ENCODE measurements at regions not wholly inside any gene's neighbourhood (a gene's known extent, or its start where the extent isn't known, plus 50 kb on each side); places are given as distances from the start of the nearest gene placed in this dataset.

- WGBS, 3 donors = 84 to 85% (median 84%) methylated on average over 1 of the region's 1 CpG
- H3K27me3 ChIP-seq = no peaks in the 10 kb centered on the region
- H3K9me3 ChIP-seq = peaks cover 0 to 3% of the 10 kb centered on the region in 2 donors
- H3K4me1 ChIP-seq (ENCODE audit: insufficient read depth) = no peaks in the 10 kb centered on the region
- no peak for DNase-seq
- intact Hi-C loops (cut with DNase I) = no loop called here
- no peaks in the 10 kb centered on the region for H3K36me3 ChIP-seq
- no peak overlapping the region for H3K27ac ChIP-seq
- TF ChIP-seq POLR2A (IDR thresholded peaks at IDR 0.05) = no peak
- TF ChIP-seq EP300 (IDR thresholded peaks at IDR 0.05) = no peak
- H3K4me3 ChIP-seq = no peak overlapping the region
Measured at GRCh38 chr2:106686814-106687213, 199.2 kb downstream of the ST6GAL2 start.

- TF ChIP-seq CTCF (IDR thresholded peaks at IDR 0.05) (no peak), POLR2A (IDR thresholded peaks at IDR 0.05) (no peak), EP300 (IDR thresholded peaks at IDR 0.05) (no peak)
- intact Hi-C loops (cut with DNase I) = no loop called here
Measured at GRCh38 chr2:106694964-106695470, 190.9 kb downstream of the ST6GAL2 start.

GRCh38 chr2:106695919-106696318 is 190.0 kb downstream of the ST6GAL2 start:
- Histone ChIP-seq H3K27me3 (no peaks in the 10 kb centered on the region), H3K4me1 (ENCODE audit: insufficient read depth) (no peaks in the 10 kb centered on the region), H3K9me3 (no peaks in the 10 kb centered on the region), H3K4me3 (no peak overlapping the region), H3K27ac (no peak overlapping the region), H3K36me3 (no peaks in the 10 kb centered on the region)
- TF ChIP-seq CTCF (IDR thresholded peaks at IDR 0.05) = no peak
- no peak for TF ChIP-seq POLR2A (IDR thresholded peaks at IDR 0.05)
- no peak for TF ChIP-seq EP300 (IDR thresholded peaks at IDR 0.05)
- DNase-seq = no peak
- intact Hi-C loops (cut with DNase I) = no loop called here
- 87 to 89% (median 88%) methylated on average over 5 of the region's 5 CpGs for WGBS, 3 donors

More at GRCh38 chr2:106694964-106695470, 190.9 kb downstream of the ST6GAL2 start:
- H3K9me3 ChIP-seq = no peaks in the 10 kb centered on the region
- H3K27me3 ChIP-seq = no peaks in the 10 kb centered on the region
- DNase-seq = no peak
- H3K4me1 ChIP-seq (ENCODE audit: insufficient read depth) = no peaks in the 10 kb centered on the region
- H3K27ac ChIP-seq = no peak overlapping the region
- H3K36me3 ChIP-seq = no peaks in the 10 kb centered on the region
- WGBS, 3 donors = 93 to 96% (median 96%) methylated on average over 4 of the region's 4 CpGs
- H3K4me3 ChIP-seq = no peak overlapping the region

- DNase-seq = no peak
- H3K4me3 ChIP-seq = no peak overlapping the region
- intact Hi-C loops (cut with DNase I) = no loop called here
- H3K27me3 ChIP-seq = no peaks in the 10 kb centered on the region
- no peak overlapping the region for H3K27ac ChIP-seq
- no peaks in the 10 kb centered on the region for H3K9me3 ChIP-seq
- no peak for TF ChIP-seq CTCF (IDR thresholded peaks at IDR 0.05)
- TF ChIP-seq EP300 (IDR thresholded peaks at IDR 0.05) = no peak
- TF ChIP-seq POLR2A (IDR thresholded peaks at IDR 0.05) = no peak
- no peaks in the 10 kb centered on the region for H3K4me1 ChIP-seq (ENCODE audit: insufficient read depth)
- no peaks in the 10 kb centered on the region for H3K36me3 ChIP-seq
Measured at GRCh38 chr2:106700616-106701015, 185.4 kb downstream of the ST6GAL2 start.

GRCh38 chr2:106701203-106702022 is 184.6 kb downstream of the ST6GAL2 start:
- no peaks in the 10 kb centered on the region for H3K27me3 ChIP-seq
- WGBS, 3 donors = 29 to 42% (median 37%) methylated on average over 3 of the region's 3 CpGs

More at GRCh38 chr2:106701203-106702022, 184.6 kb downstream of the ST6GAL2 start:
- Histone ChIP-seq H3K27ac (no peak overlapping the region), H3K4me1 (ENCODE audit: insufficient read depth) (no peaks in the 10 kb centered on the region), H3K36me3 (no peaks in the 10 kb centered on the region), H3K9me3 (no peaks in the 10 kb centered on the region), H3K4me3 (no peak overlapping the region)
- TF ChIP-seq EP300 (IDR thresholded peaks at IDR 0.05) = no peak
- TF ChIP-seq CTCF (IDR thresholded peaks at IDR 0.05) = no peak
- no peak for TF ChIP-seq POLR2A (IDR thresholded peaks at IDR 0.05)
- intact Hi-C loops (cut with DNase I) = no loop called here
- DNase-seq = no peak
